ENCODE measurements at regions not wholly inside any gene's neighbourhood (a gene's known extent, or its start where the extent isn't known, plus 50 kb on each side); places are given as distances from the start of the nearest gene placed in this dataset.

DNA sequence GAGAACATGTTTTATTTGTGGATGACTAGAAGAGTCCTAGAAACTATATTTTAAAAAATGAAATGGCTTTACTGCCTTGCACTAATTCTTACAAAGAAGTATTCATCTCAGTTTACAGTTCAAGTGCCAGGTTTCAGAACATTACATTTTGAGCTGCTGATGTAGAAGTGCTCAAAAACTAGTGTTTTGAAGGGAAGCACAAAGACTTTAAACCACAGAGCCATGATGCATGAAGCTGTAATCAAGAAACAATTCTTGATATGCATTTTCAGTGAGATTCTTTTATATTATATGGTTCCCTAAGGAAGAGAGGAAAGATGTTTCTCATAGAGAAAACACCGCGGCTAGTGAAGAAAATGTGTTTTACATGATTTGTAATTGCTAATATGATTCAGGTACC lies 1163.0 kb downstream of the RAPGEF2 start:
- no peak overlapping the region for H3K27ac ChIP-seq (ENCODE audit: low read length)
- H3K36me3 ChIP-seq (ENCODE audit: insufficient read depth, low read depth, low read length), result no peaks in the 10 kb centered on the region
- H3K4me3 ChIP-seq (ENCODE audit: low read length), result no peak overlapping the region
- H3K4me1 ChIP-seq (ENCODE audit: insufficient read depth, low read length), result no peaks in the 10 kb centered on the region
- H3K27me3 ChIP-seq (ENCODE audit: insufficient read depth, low read length), result no peaks in the 10 kb centered on the region
- H3K9ac ChIP-seq (ENCODE audit: low read depth, low read length), result no peak overlapping the region
- no peaks in the 10 kb centered on the region for H3K9me3 ChIP-seq (ENCODE audit: insufficient read depth, low read depth, low read length)

GRCh38 chr4:160276785-160277325 lies 1174.0 kb downstream of the RAPGEF2 start:
- Histone ChIP-seq H3K27ac (ENCODE audit: low read length) (no peak overlapping the region), H3K36me3 (ENCODE audit: insufficient read depth, low read depth, low read length) (no peaks in the 10 kb centered on the region), H3K27me3 (ENCODE audit: insufficient read depth, low read length) (no peaks in the 10 kb centered on the region), H3K9me3 (ENCODE audit: insufficient read depth, low read depth, low read length) (peaks cover 12% of the 10 kb centered on the region; the same call in 1 of the 2 replicates), H3K4me1 (ENCODE audit: insufficient read depth, low read length) (no peaks in the 10 kb centered on the region), H3K9ac (ENCODE audit: low read depth, low read length) (no peak overlapping the region), H3K4me3 (ENCODE audit: low read length) (no peak overlapping the region)

GRCh38 chr4:160283081-160283480 lies 1180.2 kb downstream of the RAPGEF2 start:
- Histone ChIP-seq H3K27me3 (ENCODE audit: insufficient read depth, low read length) (no peaks in the 10 kb centered on the region), H3K4me3 (ENCODE audit: low read length) (no peak overlapping the region), H3K9ac (ENCODE audit: low read depth, low read length) (no peak overlapping the region), H3K4me1 (ENCODE audit: insufficient read depth, low read length) (no peaks in the 10 kb centered on the region), H3K27ac (ENCODE audit: low read length) (no peak overlapping the region), H3K36me3 (ENCODE audit: insufficient read depth, low read depth, low read length) (no peaks in the 10 kb centered on the region), H3K9me3 (ENCODE audit: insufficient read depth, low read depth, low read length) (peaks cover 6% of the 10 kb centered on the region; the same call in 1 of the 2 replicates)

GRCh38 chr4:160284516-160284915 lies 1181.6 kb downstream of the RAPGEF2 start:
- H3K27ac ChIP-seq (ENCODE audit: low read length), result no peak overlapping the region
- no peaks in the 10 kb centered on the region for H3K36me3 ChIP-seq (ENCODE audit: insufficient read depth, low read depth, low read length)
- no peaks in the 10 kb centered on the region for H3K27me3 ChIP-seq (ENCODE audit: insufficient read depth, low read length)
- no peak overlapping the region for H3K9ac ChIP-seq (ENCODE audit: low read depth, low read length)
- no peak overlapping the region for H3K4me3 ChIP-seq (ENCODE audit: low read length)
- no peaks in the 10 kb centered on the region for H3K4me1 ChIP-seq (ENCODE audit: insufficient read depth, low read length)
- H3K9me3 ChIP-seq (ENCODE audit: insufficient read depth, low read depth, low read length), result peaks cover 6% of the 10 kb centered on the region; the same call in 1 of the 2 replicates

DNA sequence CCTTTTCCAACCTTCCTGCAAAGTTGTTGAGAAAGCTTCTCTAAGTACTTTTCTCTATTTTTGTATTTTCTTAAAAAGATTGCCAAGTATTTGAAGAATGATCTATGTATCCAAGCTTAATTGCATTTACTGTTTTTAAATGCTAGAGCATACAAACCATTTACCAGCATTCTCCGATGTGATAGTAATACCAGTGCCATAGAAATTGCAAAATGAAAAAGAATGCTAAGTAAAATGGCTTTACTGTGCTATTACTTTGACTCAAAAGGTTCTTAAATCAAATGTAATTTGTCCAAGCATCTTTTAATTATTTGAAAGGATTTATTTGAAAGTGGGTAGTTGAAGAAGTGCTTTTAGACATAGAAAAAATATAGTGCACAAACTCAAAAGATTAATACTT lies 1183.2 kb downstream of the RAPGEF2 start:
- Histone ChIP-seq H3K4me1 (ENCODE audit: insufficient read depth, low read length) (no peaks in the 10 kb centered on the region), H3K36me3 (ENCODE audit: insufficient read depth, low read depth, low read length) (no peaks in the 10 kb centered on the region), H3K27me3 (ENCODE audit: insufficient read depth, low read length) (no peaks in the 10 kb centered on the region), H3K27ac (ENCODE audit: low read length) (no peak overlapping the region), H3K4me3 (ENCODE audit: low read length) (no peak overlapping the region), H3K9me3 (ENCODE audit: insufficient read depth, low read depth, low read length) (peaks cover 6% of the 10 kb centered on the region; the same call in 1 of the 2 replicates), H3K9ac (ENCODE audit: low read depth, low read length) (no peak overlapping the region)

GRCh38 chr4:160296476-160296875 lies 1193.6 kb downstream of the RAPGEF2 start:
- no peak overlapping the region for H3K9ac ChIP-seq (ENCODE audit: low read depth, low read length)
- no peaks in the 10 kb centered on the region for H3K36me3 ChIP-seq (ENCODE audit: insufficient read depth, low read depth, low read length)
- no peak overlapping the region for H3K4me3 ChIP-seq (ENCODE audit: low read length)
- no peaks in the 10 kb centered on the region for H3K4me1 ChIP-seq (ENCODE audit: insufficient read depth, low read length)
- no peaks in the 10 kb centered on the region for H3K9me3 ChIP-seq (ENCODE audit: insufficient read depth, low read depth, low read length)
- no peaks in the 10 kb centered on the region for H3K27me3 ChIP-seq (ENCODE audit: insufficient read depth, low read length)
- H3K27ac ChIP-seq (ENCODE audit: low read length), result no peak overlapping the region

GRCh38 chr4:160299177-160299576 lies 1196.3 kb downstream of the RAPGEF2 start:
- Histone ChIP-seq H3K27me3 (ENCODE audit: insufficient read depth, low read length) (no peaks in the 10 kb centered on the region), H3K27ac (ENCODE audit: low read length) (no peak overlapping the region), H3K9me3 (ENCODE audit: insufficient read depth, low read depth, low read length) (no peaks in the 10 kb centered on the region), H3K36me3 (ENCODE audit: insufficient read depth, low read depth, low read length) (no peaks in the 10 kb centered on the region), H3K9ac (ENCODE audit: low read depth, low read length) (no peak overlapping the region), H3K4me3 (ENCODE audit: low read length) (no peak overlapping the region), H3K4me1 (ENCODE audit: insufficient read depth, low read length) (no peaks in the 10 kb centered on the region)

GRCh38 chr4:160299608-160300007 lies 1196.7 kb downstream of the RAPGEF2 start:
- Histone ChIP-seq H3K27ac (ENCODE audit: low read length) (no peak overlapping the region), H3K9me3 (ENCODE audit: insufficient read depth, low read depth, low read length) (no peaks in the 10 kb centered on the region), H3K9ac (ENCODE audit: low read depth, low read length) (no peak overlapping the region)

DNA sequence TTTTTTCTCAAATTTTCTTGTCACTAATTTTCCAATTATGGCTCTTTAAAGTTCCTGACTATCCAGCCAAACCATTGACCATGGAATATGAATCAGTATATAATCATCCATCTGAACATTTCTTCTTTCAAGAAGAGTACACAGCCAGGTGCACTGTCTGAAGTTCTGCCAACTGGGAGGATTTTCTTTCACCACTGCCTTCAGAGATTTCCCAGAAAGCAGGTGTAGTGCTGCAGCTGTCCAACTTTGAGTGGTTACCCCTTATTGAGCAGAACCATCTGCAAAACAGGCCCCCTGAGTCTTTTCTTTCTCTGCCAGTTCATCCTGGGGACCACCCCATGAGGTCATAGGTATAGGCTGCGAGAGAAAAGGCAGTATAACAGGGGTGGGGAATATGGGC lies 1213.2 kb downstream of the RAPGEF2 start:
- no peak overlapping the region for H3K4me3 ChIP-seq (ENCODE audit: low read length)
- H3K9ac ChIP-seq (ENCODE audit: low read depth, low read length), result no peak overlapping the region
- no peaks in the 10 kb centered on the region for H3K27me3 ChIP-seq (ENCODE audit: insufficient read depth, low read length)
- no peaks in the 10 kb centered on the region for H3K4me1 ChIP-seq (ENCODE audit: insufficient read depth, low read length)
- H3K36me3 ChIP-seq (ENCODE audit: insufficient read depth, low read depth, low read length), result no peaks in the 10 kb centered on the region
- H3K9me3 ChIP-seq (ENCODE audit: insufficient read depth, low read depth, low read length), result no peaks in the 10 kb centered on the region
- H3K27ac ChIP-seq (ENCODE audit: low read length), result no peak overlapping the region

More at GRCh38 chr4:160299608-160300007, 1196.7 kb downstream of the RAPGEF2 start:
- H3K36me3 ChIP-seq (ENCODE audit: insufficient read depth, low read depth, low read length), result no peaks in the 10 kb centered on the region
- no peaks in the 10 kb centered on the region for H3K27me3 ChIP-seq (ENCODE audit: insufficient read depth, low read length)
- H3K4me1 ChIP-seq (ENCODE audit: insufficient read depth, low read length), result no peaks in the 10 kb centered on the region
- H3K4me3 ChIP-seq (ENCODE audit: low read length), result no peak overlapping the region

DNA sequence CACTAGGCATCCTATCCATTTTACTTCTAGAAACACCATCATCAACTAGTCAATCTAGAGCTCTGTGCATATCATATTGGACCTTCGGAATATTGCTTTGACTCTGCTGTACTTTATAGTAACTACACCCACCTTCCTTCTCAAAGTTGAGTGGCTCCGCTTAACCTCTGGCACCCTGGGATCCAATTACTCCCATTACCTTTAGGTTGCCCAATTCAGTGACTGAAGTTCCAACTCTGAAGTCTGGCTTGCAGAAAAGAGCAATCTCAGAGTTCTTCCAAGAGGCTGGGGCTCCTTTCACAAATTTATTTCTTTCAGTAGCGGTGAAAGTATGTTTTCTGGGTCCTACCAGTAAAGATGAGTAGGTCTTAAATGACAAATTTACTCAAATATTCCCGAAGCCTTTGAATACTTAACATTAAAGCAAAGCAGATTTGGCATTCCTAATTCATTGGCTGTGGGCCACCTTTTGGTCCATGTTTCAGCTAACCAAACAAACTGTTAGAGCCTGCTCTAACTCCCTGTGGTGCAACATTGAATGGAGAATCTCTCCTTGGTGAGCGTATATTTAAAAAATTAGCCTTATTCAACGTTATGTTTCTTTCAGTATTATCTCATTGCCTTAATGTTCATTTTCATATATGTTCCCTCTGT lies 1215.8 kb downstream of the RAPGEF2 start:
- Histone ChIP-seq H3K4me3 (ENCODE audit: low read length) (no peak overlapping the region), H3K9ac (ENCODE audit: low read depth, low read length) (no peak overlapping the region), H3K27me3 (ENCODE audit: insufficient read depth, low read length) (no peaks in the 10 kb centered on the region), H3K36me3 (ENCODE audit: insufficient read depth, low read depth, low read length) (no peaks in the 10 kb centered on the region), H3K27ac (ENCODE audit: low read length) (no peak overlapping the region), H3K4me1 (ENCODE audit: insufficient read depth, low read length) (no peaks in the 10 kb centered on the region), H3K9me3 (ENCODE audit: insufficient read depth, low read depth, low read length) (no peaks in the 10 kb centered on the region)

DNA sequence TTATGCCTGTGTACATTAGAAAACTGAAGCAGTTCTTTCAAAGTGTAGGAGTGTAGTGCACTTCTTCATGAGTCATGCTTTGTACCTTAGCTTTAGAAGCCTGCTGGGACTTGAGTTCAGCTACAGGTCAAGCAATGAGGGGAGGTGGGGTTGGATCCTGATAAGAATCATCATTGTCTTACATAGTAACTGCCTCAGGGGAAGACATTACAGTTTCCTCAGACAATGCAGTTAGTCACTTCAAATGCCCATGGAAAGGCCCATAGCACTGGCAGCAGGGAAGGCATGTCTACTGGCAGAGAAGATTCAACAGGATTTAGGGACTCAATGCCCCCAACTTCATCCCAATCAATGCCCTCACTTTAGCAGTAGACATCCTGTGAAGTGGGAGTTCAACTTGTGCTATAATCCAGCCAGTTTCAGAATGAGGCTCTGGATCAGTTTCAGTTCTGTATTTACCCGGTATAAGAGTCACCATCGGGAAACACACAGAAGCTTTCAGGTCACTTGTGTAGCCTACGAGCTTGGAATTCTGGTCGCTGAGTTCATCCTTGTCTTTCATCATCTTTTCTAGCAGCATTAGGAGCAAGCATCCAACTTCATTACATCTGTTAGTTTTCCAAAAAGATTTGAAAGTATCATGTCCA lies 1216.5 kb downstream of the RAPGEF2 start:
- H3K9ac ChIP-seq (ENCODE audit: low read depth, low read length), result no peak overlapping the region
- H3K9me3 ChIP-seq (ENCODE audit: insufficient read depth, low read depth, low read length), result no peaks in the 10 kb centered on the region
- no peak overlapping the region for H3K27ac ChIP-seq (ENCODE audit: low read length)
- no peaks in the 10 kb centered on the region for H3K27me3 ChIP-seq (ENCODE audit: insufficient read depth, low read length)
- no peaks in the 10 kb centered on the region for H3K4me1 ChIP-seq (ENCODE audit: insufficient read depth, low read length)
- no peak overlapping the region for H3K4me3 ChIP-seq (ENCODE audit: low read length)
- H3K36me3 ChIP-seq (ENCODE audit: insufficient read depth, low read depth, low read length), result no peaks in the 10 kb centered on the region

GRCh38 chr4:160319868-160320260 lies 1217.0 kb downstream of the RAPGEF2 start:
- Histone ChIP-seq H3K36me3 (ENCODE audit: insufficient read depth, low read depth, low read length) (no peaks in the 10 kb centered on the region), H3K4me3 (ENCODE audit: low read length) (no peak overlapping the region), H3K27ac (ENCODE audit: low read length) (no peak overlapping the region), H3K27me3 (ENCODE audit: insufficient read depth, low read length) (no peaks in the 10 kb centered on the region), H3K9me3 (ENCODE audit: insufficient read depth, low read depth, low read length) (no peaks in the 10 kb centered on the region), H3K4me1 (ENCODE audit: insufficient read depth, low read length) (no peaks in the 10 kb centered on the region), H3K9ac (ENCODE audit: low read depth, low read length) (no peak overlapping the region)
